Adrenal gland (tissue), 9 donors: ENCODE measurements at regions not wholly inside any gene's neighbourhood (a gene's known extent, or its start where the extent isn't known, plus 50 kb on each side); places are given as distances from the start of the nearest gene placed in this dataset.
"Not testable (repeated sequence)": the region's sequence is repeated elsewhere in the genome, so short reads cannot be mapped to it uniquely, and the experiment has no call there.

Source experiments
- DNase-seq, 7 donors: peaks; one replicate each; pipeline ENCODE4 v3.0.0-alpha.2; 2019 to 2020
- H3K27ac ChIP-seq, 5 donors: fragments of 200-600 bp; sonication (generic) in 4 of 5; 1 replicate in 3 of 5; 2 replicates in 2 of 5; pipeline versions ENCODE4 v1.5.1 to v1.8.0; 2016 to 2020; ENCODE audit warnings: mild to moderate bottlenecking in 1 of 5
- H3K27me3 ChIP-seq: fragments of 200-600 bp; 2 replicates; pipeline ENCODE4 v1.8.0; 2021
- H3K36me3 ChIP-seq, 2 donors: fragments of 200-600 bp; replicated peaks in 1 of 2; 1 replicate in 1 of 2; 2 replicates in 1 of 2; pipeline versions ENCODE4 v1.5.1 to v1.8.0; 2018 to 2022
- H3K4me1 ChIP-seq, 2 donors: fragments of 200-600 bp; replicated peaks in 1 of 2; 1 replicate in 1 of 2; 2 replicates in 1 of 2; pipeline versions ENCODE4 v1.5.1 to v1.8.0; 2018 to 2021
- H3K4me3 ChIP-seq, 4 donors: fragments of 200-600 bp; sonication (generic) in 3 of 4; one replicate each; pipeline ENCODE4 v1.5.1; 2016 to 2018
- H3K9me3 ChIP-seq, 3 donors: fragments of 200-600 bp; sonication (generic) in 1 of 3; replicated peaks in 1 of 3; 1 replicate in 2 of 3; 2 replicates in 1 of 3; pipeline versions ENCODE4 v1.5.1 to v1.8.0; 2016 to 2021
- CTCF ChIP-seq, 6 experiments: fragments of 450-650 bp in 4 of 6; fragments of 200-600 bp in 2 of 6; sonication (generic) in 1 of 6; IDR thresholded peaks; 1 replicate in 5 of 6; 2 replicates in 1 of 6; pipeline versions ENCODE4 v1.5.1 to v1.8.0; 2016 to 2021; ENCODE audit warnings: antibody characterized with exemption in 6 of 6, mild to moderate bottlenecking in 2 of 6, moderate library complexity in 1 of 6
- POLR2A ChIP-seq, 2 donors: fragments of 450-650 bp; IDR thresholded peaks; one replicate each; pipeline ENCODE4 v1.6.1; 2017; ENCODE audit warnings: antibody characterized with exemption in 2 of 2, mild to moderate bottlenecking in 2 of 2, moderate library complexity in 1 of 2
- WGBS, 4 donors: extraction: QIAGEN DNeasy Blood & Tissue Kit in 2 of 4; methylation state at CpG; one replicate each; pipeline versions ENCODE4 v1.1.5 to v1.1.7; 2013 to 2017; 5-methylcytosine and 5-hydroxymethylcytosine counted together
- intact Hi-C, 2 donors: fragments of 100-400 bp; cut with DNase I; formaldehyde crosslinking; loops; one replicate each; pipeline versions ENCODE4 v1.14.1 to v1.15.0; 2022 to 2023
- donor health status: healthy with polysubstance abuse.
- donor health status: Bipolar disorder and iron deficiency.
- donor health status: DM: yes; HTN: yes; CAD: no.
- donor health status: DM: no; HTN: no; CAD: no.
- donor health status: DM: no; HTN: no; CAD: no.

GRCh38 chr2:64277101-64277849, 133.1 kb upstream of the PELI1 start:
- H3K27ac ChIP-seq: peak overlapping the region in 2 of 5 donors; percentile 27 to 66
- intact Hi-C loops: no loop called here
- TF ChIP-seq CTCF (IDR thresholded peaks at IDR 0.05): no peak
- TF ChIP-seq POLR2A (IDR thresholded peaks at IDR 0.05): no peak
- no peaks in the 10 kb centered on the region for H3K9me3 ChIP-seq
- H3K4me1 ChIP-seq: peaks cover 15 to 27% of the 10 kb centered on the region in 2 donors
- DNase-seq: peak in 1 of 7 donors; percentile 49
- H3K4me3 ChIP-seq: no peak overlapping the region
- no peaks in the 10 kb centered on the region for H3K36me3 ChIP-seq
- 70 to 89% (median 79%) methylated on average over 7 to 9 of the region's 9 CpGs for WGBS, 4 donors
- no peaks in the 10 kb centered on the region for H3K27me3 ChIP-seq

GRCh38 chr2:64280812-64281211, 136.6 kb upstream of the PELI1 start:
- H3K4me1 ChIP-seq: peaks cover 0 to 15% of the 10 kb centered on the region in 2 donors
- H3K4me3 ChIP-seq, H3K27me3 ChIP-seq, H3K9me3 ChIP-seq, H3K36me3 ChIP-seq, H3K27ac ChIP-seq, DNase-seq, intact Hi-C loops: not testable (repeated sequence)
- 73 to 82% methylated on average over 2 of the region's 2 CpGs; no CpG with 5 or more reads in 2 of the 4 donors for WGBS, 4 donors

- TF ChIP-seq POLR2A (IDR thresholded peaks at IDR 0.05) (no peak), CTCF (IDR thresholded peaks at IDR 0.05) (no peak)
- Histone ChIP-seq H3K4me3 (no peak overlapping the region), H3K27me3 (no peaks in the 10 kb centered on the region), H3K27ac (peak overlapping the region in 3 of 5 donors; percentile 4 to 24 (median 5)), H3K9me3 (no peaks in the 10 kb centered on the region), H3K4me1 (peaks cover 0 to 15% of the 10 kb centered on the region in 2 donors), H3K36me3 (no peaks in the 10 kb centered on the region)
- intact Hi-C loops: no loop called here
- 92 to 96% (median 94%) methylated on average over 5 of the region's 5 CpGs for WGBS, 4 donors
- no peak for DNase-seq
Observed at GRCh38 chr2:64283006-64283570, 138.9 kb upstream of the PELI1 start.

- Histone ChIP-seq H3K9me3 (no peaks in the 10 kb centered on the region), H3K4me1 (peaks cover 0 to 15% of the 10 kb centered on the region in 2 donors), H3K27ac (peak overlapping the region in 3 of 5 donors; percentile 5 to 36 (median 24)), H3K36me3 (no peaks in the 10 kb centered on the region), H3K4me3 (no peak overlapping the region), H3K27me3 (no peaks in the 10 kb centered on the region)
- DNase-seq: no peak
- no peak for TF ChIP-seq POLR2A (IDR thresholded peaks at IDR 0.05)
- TF ChIP-seq CTCF (IDR thresholded peaks at IDR 0.05): no peak
- WGBS, 4 donors: 47 to 62% (median 54%) methylated on average over 15 of the region's 15 CpGs
- intact Hi-C loops: no loop called here
Observed at GRCh38 chr2:64283641-64284361, 139.6 kb upstream of the PELI1 start.
